NB4 (cell line): ENCODE measurements at regions not wholly inside any gene's neighbourhood (a gene's known extent, or its start where the extent isn't known, plus 50 kb on each side); places are given as distances from the start of the nearest gene placed in this dataset.

Source experiments
- CTCF ChIP-seq: IDR thresholded peaks from one replicate; pipeline ENCODE4 v1.5.1; 2012; ENCODE audit warnings: low read depth, low read length
- MYC ChIP-seq: IDR thresholded peaks from 2 replicates; pipeline ENCODE4 v1.6.1; 2011; ENCODE audit warnings: low read depth, low read length
- POLR2A ChIP-seq: IDR thresholded peaks from 2 replicates; pipeline ENCODE4 v1.6.1; 2011; ENCODE audit warnings: mild to moderate bottlenecking; ENCODE audit not compliant: insufficient read length; ENCODE audit errors: extremely low read depth

- TF ChIP-seq POLR2A (no peak), CTCF (no peak), MYC (no peak)
Measured at GRCh38 chr5:1967736-1968135, 85.0 kb upstream of the IRX4 start.
